Gastroesophageal sphincter (tissue), 3 donors: ENCODE measurements at regions not wholly inside any gene's neighbourhood (a gene's known extent, or its start where the extent isn't known, plus 50 kb on each side); places are given as distances from the start of the nearest gene placed in this dataset.

Source experiments
- EP300 ChIP-seq: sonication (generic); formaldehyde crosslinking; IDR thresholded peaks from one replicate; pipeline ENCODE4 v1.6.1; 2017; ENCODE audit warnings: antibody characterized with exemption, mild to moderate bottlenecking
- POLR2A ChIP-seq, 2 donors: fragments of 450-650 bp; IDR thresholded peaks; one replicate each; pipeline ENCODE4 v1.6.1; 2017; ENCODE audit warnings: antibody characterized with exemption in 2 of 2, mild to moderate bottlenecking in 2 of 2, moderate library complexity in 1 of 2
- POLR2AphosphoS5 ChIP-seq: sonication (generic); formaldehyde crosslinking; IDR thresholded peaks from one replicate; pipeline ENCODE4 v1.6.1; 2017; ENCODE audit warnings: antibody characterized with exemption
- TF ChIP-seq, protein P1 (sequence below), 4 experiments: fragments of 200-600 bp in 2 of 4; fragments of 450-650 bp in 2 of 4; sonication (generic) in 1 of 4; IDR thresholded peaks; one replicate each; pipeline ENCODE4 v1.5.1; 2017 to 2019; ENCODE audit warnings: antibody characterized with exemption in 4 of 4, mild to moderate bottlenecking in 2 of 4, moderate library complexity in 2 of 4

GRCh38 chr20:41818369-41818768 lies 200.2 kb upstream of the CHD6 start:
- TF ChIP-seq, protein P1, sequence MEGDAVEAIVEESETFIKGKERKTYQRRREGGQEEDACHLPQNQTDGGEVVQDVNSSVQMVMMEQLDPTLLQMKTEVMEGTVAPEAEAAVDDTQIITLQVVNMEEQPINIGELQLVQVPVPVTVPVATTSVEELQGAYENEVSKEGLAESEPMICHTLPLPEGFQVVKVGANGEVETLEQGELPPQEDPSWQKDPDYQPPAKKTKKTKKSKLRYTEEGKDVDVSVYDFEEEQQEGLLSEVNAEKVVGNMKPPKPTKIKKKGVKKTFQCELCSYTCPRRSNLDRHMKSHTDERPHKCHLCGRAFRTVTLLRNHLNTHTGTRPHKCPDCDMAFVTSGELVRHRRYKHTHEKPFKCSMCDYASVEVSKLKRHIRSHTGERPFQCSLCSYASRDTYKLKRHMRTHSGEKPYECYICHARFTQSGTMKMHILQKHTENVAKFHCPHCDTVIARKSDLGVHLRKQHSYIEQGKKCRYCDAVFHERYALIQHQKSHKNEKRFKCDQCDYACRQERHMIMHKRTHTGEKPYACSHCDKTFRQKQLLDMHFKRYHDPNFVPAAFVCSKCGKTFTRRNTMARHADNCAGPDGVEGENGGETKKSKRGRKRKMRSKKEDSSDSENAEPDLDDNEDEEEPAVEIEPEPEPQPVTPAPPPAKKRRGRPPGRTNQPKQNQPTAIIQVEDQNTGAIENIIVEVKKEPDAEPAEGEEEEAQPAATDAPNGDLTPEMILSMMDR (IDR thresholded peaks at IDR 0.05), result no peak
- TF ChIP-seq EP300, result no peak
- no peak for TF ChIP-seq POLR2A (IDR thresholded peaks at IDR 0.05)
- no peak for TF ChIP-seq POLR2AphosphoS5
